Hypothalamus (tissue), 51 donors: ENCODE measurements at regions not wholly inside any gene's neighbourhood (a gene's known extent, or its start where the extent isn't known, plus 50 kb on each side); places are given as distances from the start of the nearest gene placed in this dataset.

Experiments
- DNase-seq, 51 donors: peaks; one replicate each; lab custom pipeline; 2025; lab: John Stamatoyannopoulos, UW

- DNase-seq, result peak in 1 of 51 donors; percentile 2
Observed at GRCh38 chr14:53331921-53332320, 178.8 kb upstream of the DDHD1 start.

- DNase-seq, result no peak
Observed at GRCh38 chr14:53331247-53331646, 178.1 kb upstream of the DDHD1 start.

DNA sequence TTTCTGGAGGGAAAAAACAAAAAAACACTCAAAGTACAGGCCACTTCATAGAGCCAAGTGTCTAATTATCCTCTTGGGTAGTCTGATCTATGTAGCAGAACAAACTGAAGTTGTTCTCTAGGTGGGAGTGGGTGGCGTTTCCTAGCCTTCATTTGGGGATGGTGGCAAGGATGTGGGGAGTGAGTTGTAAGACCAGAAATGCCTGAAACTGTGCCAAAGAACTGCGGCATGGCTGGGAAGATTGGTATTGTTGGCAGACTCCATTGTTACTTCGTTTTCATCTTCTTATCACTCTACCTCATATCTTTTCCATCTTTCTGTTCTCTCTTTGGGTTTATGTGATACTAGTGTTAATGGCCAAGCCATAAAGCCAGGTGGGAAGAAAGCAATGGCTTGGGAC, 177.3 kb upstream of the DDHD1 start:
- DNase-seq, result no peak

DNA sequence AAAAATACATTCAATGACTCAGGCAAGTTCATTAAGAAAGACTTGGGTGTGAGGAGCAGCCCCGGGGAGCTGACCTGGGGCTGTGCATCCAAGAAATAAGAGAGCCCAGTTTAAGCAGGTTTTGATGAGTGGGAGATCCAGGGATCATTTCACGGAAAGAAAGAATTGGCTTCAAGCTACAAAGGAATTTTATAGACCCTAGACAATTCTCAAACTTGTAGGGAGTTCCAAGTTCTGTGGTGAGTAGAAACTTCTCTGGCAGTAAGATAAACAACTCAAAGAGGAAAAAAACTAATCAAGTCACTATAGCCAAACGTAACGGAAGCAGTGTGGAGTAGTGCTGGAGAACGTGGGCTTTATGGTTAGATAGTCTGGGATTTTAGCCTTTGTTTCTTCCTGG, 175.7 kb upstream of the DDHD1 start:
- no peak for DNase-seq

DNA sequence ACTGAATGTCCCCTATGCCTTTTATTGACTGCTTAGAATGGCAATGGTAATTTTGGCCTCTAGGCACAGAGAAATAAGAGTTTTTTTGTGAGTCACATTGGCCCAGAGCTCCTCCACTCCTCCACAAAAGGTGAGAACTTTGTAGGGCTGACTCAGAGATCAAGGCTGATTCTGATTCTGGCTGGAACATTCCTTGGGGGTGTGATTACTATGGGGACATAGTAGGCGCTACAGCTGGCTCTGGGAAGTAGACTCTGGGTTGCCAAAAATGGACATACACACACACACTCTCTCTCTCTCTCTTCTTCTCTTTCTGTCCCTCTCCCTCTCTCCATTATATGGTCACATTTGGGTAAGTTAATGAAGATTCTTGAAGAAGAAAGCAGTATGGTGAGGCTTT, 174.6 kb upstream of the DDHD1 start:
- DNase-seq, result peak in 11 of 51 donors; percentile 3 to 58 (median 22)

- peak in 2 of 51 donors; percentile 20 to 40 for DNase-seq
Observed at GRCh38 chr14:53325176-53325806, 172.2 kb upstream of the DDHD1 start.

DNA sequence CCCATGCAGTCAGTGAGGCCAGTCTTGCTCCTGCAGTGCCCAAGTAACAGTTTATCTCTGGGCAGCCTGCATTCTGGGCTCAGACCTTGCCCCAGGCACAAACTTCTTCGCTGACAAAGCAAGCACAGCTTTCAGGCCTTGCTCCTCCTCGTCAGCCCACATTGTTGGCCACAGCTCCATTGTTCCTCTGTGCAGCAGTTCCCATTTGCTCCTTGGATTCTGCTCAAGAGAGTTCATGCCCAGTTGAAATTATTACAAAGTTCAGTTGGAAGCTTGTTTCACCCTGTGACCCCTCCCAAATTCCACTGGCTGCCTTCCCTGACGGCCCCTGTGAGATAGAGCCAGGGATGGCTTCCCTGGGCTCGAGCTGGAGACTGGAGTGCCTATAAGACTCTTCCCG, 163.4 kb upstream of the DDHD1 start:
- DNase-seq, result no peak

DNA sequence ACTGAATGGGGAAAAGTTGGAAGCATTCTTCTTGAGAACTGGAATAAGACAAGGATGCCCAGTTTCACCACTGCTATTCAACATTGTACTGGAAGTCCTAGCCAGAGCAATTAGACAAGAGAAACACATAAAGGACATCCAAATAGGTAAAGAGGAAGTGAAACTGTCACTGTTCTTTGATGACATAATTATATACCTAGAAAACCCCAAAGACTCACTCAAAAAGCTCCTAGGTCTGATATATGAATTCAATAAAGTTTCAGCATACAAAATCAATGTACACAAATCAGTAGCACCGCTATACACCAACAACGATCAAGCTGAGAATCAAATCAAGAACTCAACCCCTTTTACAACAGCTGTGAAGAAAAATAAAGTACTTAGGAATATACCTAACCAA, 157.3 kb upstream of the DDHD1 start:
- no peak for DNase-seq

DNA sequence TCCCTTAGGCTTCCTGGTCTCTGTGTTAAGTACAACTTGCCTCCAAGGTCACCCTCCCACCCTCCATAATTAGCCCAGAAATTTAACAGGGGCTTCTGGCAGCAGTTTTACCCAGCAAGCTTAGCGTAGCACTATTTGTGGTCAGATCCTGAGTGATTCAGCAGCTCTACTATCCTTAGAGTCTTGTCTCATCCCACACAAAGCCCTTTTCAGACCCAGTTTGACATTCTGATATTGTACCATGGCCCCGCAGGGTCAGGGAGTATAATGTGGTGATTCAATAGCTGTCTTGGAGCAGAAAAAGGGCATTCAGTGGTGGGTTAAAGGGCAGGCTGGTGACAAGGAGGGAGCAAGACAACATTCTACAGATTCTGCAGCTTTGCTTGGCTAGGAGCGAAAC, 153.8 kb upstream of the DDHD1 start:
- DNase-seq, result peak in 42 of 51 donors; percentile 6 to 90 (median 62)

GRCh38 chr14:53306267-53306721, 153.2 kb upstream of the DDHD1 start:
- peak in 36 of 51 donors; percentile 9 to 92 (median 48) for DNase-seq

DNA sequence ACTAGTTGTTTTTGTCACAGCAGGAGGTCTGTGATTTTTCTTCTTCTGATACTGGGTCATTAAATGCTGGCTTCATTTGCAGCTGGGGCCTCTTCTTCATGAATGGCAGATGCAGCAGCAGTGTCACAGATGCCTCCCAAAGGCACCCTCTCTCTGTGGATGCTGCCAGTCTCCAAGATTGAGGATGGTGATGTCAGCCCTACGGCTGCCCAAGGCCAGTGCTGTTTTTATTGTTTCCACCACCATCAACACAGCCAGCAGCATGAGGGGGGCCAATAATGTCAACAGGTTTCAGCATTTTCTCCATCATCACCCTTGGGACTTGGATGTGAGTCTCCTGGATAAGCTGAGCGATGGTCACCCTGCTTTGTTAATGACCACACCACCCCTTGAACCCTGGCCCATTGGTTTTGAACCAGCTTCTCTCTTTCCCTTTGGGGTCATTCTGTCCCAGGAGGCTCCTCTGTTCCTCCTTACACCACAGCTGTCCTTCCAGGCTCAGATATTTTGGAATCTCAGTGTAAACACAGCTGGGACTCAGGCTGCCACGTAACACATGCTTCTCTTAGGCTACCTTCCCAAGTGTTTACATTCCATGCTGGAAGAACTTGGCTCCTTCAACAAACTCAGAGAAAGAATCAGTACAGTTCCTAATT, 151.7 kb upstream of the DDHD1 start:
- DNase-seq, result peak in 12 of 51 donors; percentile 2 to 60 (median 22)

- DNase-seq, result peak in 6 of 51 donors; percentile 4 to 67 (median 24)
Observed at GRCh38 chr14:53295985-53296582, 143.0 kb upstream of the DDHD1 start.

DNA sequence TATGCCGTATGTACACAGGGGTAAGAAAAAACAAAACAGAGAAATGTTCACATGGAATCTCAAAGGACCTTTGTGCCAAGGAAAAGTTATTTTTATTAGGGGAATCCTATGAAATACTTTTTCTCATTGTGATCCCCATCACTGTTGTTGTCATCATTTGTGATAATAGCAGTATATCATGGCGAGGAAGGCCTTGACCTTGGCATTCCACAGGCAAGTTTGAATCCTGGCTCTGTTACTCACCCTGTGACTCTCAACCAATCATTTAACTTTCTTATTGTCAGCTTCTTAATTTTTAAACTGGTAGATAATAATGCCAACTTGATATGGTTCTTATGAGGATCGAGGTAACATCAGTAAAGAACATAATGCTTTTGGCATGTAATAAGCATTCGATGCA, 142.2 kb upstream of the DDHD1 start:
- no peak for DNase-seq

- DNase-seq, result no peak
Observed at GRCh38 chr14:53286301-53286700, 133.2 kb upstream of the DDHD1 start.

DNA sequence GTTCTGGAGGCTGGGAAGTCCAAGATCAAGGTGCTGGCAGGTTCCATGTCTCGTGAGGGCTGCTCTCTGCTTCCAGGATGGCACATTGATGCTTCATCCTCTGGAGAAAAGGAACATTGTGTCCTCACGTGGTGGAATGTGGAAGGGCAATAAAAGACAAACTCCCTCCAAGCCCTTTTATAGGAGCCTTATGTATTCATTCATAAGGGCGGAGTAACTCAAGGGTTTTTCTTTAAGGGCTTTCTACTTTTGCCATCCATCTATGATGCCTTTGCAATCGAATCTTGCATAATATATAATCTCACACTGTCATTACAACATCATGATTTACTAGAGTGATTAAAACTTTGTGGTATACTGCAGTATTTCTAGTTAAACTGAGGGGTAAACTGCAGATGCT, 132.7 kb upstream of the DDHD1 start:
- DNase-seq, result no peak

DNA sequence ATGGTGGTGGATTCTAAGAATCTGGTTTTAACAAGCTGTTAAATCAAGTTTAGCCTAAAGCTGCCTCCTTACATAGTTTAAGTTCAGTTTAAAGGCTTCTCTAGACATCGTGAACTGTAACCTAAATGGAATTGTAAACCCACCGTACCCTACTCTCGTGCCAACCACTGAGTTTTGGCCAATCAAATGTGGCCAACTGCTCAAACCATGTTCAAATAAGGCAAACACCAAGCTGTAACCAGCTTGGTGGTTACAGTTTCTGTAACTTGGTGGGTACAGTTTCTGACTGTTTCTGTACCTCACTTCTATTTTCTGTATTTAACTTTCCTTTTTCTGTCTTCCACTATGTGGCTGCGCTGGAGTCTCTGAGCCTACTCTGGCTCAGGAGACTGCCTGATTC, 131.9 kb upstream of the DDHD1 start:
- DNase-seq, result no peak

- DNase-seq, result no peak
Observed at GRCh38 chr14:53278602-53279506, 125.7 kb upstream of the DDHD1 start.

GRCh38 chr14:53273671-53274072, 120.5 kb upstream of the DDHD1 start:
- no peak for DNase-seq

GRCh38 chr14:53265025-53265424, 111.9 kb upstream of the DDHD1 start:
- DNase-seq, result no peak

DNA sequence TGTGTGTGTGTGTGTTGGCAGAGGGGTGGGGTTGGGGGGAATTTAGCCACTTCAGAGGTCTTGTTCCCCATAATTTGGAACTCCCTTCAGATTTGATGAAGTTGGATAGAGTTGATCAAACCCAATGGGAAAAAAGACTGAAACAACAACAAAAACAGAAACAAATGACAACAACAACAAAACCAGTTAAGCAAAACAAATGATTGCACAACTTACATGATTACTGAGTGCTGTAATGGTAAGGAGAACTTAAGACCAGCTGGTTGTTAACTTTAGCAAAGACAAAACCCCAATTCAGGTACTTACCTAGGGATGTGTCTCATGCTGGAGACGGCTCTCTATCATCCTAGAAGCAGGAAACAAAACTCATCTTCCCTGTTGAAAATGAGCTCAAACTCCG, 107.8 kb upstream of the DDHD1 start:
- no peak for DNase-seq

DNA sequence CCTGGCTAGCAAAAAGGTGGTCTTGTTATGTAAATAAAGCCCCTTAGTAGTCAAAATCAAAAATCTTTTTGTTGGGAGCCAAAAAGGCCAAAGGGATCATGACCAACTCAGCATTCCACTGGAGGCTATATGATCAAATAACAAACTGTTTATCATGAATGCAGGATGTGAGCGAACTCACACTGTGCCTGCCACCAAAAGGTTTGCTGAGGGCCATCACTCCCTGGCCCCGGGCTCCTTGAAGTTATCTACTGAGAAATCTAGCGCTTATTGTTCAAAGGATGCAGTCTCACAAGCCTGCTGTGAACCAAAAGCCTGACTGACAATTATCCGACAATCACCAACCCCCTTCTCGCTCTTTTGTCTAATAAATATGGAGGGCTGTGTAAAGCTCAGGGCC, 107.2 kb upstream of the DDHD1 start:
- no peak for DNase-seq
